ENCODE measurements at regions not wholly inside any gene's neighbourhood (a gene's known extent, or its start where the extent isn't known, plus 50 kb on each side); places are given as distances from the start of the nearest gene placed in this dataset.

DNA sequence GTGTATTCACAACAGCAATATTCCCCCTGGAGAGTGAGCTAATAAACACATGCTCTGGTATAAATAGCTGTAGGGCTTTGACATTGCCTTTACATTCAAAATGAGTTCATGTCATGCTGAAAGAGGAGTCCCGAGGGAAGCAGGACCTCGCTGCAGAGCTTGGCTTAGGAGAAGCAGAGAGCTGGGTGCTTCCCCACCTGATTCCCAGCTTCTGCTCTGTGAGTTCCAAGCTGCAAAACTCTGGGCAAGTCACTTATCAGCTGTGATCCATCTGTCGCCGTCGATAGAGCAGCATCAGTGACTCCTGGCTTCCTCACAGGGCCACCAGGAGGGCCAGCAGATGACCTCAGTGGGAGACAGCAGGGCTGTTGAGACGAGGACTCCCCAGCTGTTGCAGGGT lies 241.8 kb downstream of the ANKRD60 start:
- no peak for DNase-seq (ENCODE audit: extremely low read depth, low read depth)
- TF ChIP-seq, protein P1, sequence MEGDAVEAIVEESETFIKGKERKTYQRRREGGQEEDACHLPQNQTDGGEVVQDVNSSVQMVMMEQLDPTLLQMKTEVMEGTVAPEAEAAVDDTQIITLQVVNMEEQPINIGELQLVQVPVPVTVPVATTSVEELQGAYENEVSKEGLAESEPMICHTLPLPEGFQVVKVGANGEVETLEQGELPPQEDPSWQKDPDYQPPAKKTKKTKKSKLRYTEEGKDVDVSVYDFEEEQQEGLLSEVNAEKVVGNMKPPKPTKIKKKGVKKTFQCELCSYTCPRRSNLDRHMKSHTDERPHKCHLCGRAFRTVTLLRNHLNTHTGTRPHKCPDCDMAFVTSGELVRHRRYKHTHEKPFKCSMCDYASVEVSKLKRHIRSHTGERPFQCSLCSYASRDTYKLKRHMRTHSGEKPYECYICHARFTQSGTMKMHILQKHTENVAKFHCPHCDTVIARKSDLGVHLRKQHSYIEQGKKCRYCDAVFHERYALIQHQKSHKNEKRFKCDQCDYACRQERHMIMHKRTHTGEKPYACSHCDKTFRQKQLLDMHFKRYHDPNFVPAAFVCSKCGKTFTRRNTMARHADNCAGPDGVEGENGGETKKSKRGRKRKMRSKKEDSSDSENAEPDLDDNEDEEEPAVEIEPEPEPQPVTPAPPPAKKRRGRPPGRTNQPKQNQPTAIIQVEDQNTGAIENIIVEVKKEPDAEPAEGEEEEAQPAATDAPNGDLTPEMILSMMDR (IDR thresholded peaks at IDR 0.05; ENCODE audit: low read depth, low read length): no peak

DNA sequence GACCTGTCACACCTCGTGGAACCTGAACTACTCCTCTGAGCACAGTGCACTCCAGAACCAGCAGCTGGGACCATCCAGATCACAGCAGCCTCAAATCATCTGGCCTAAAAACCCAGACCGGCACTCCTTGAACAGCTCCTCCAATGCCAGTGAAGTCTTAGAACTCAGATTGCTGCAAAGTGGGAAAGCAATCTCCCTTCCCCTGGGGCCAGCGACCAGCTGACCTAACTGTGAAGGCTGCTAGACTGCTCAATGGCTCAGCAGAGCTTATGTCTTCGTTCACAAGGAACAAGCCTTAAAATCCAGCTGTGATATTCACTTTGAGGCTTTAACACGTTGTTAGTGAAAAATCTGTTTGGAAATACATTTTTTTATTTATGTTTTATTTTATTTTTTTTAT lies 243.2 kb downstream of the ANKRD60 start:
- TF ChIP-seq, protein P1 (IDR thresholded peaks at IDR 0.05; ENCODE audit: low read depth, low read length): no peak
- DNase-seq (ENCODE audit: extremely low read depth, low read depth): no peak

DNA sequence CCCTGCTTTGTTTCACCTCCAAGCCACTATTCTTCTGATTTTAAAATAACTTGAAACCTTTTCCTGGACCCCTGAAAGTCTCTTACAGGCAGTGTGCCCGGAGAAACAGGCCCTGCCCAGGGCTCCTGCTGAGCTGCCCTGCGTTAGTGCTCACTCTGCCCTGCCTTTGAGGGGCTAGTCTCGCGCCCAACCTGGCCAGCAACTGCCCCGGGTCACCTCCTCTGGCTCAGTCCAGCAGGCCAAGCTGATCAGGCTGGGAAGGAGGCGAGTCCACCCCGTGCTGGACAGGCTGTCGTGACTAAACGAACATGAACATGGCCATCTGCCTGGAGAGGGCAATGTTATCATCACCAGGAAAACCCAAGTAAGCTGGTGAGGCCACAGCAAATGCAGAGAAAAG lies 245.4 kb downstream of the ANKRD60 start:
- TF ChIP-seq, protein P1 (IDR thresholded peaks at IDR 0.05; ENCODE audit: low read depth, low read length): no peak
- DNase-seq (ENCODE audit: extremely low read depth, low read depth): no peak

DNA sequence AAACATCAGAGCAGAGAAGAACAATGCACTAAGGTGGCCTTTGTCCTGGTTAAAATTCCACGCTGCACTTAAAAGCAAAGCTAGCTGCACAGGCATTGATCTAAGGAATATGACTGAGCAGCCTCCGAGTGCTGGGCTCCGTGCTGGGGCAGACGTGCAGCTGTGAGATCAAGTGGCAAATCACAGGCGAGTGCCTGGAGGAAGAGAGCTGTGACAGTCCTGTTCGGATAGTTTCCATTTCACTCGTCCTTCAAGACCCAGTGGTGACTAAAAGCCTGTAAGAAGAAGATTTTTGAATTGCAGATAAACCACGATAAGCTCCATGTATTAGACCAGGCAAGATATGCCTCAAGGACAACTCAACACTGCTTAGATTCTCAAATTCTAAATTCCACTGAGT lies 247.9 kb downstream of the ANKRD60 start:
- DNase-seq (ENCODE audit: extremely low read depth, low read depth): no peak
- TF ChIP-seq, protein P1 (IDR thresholded peaks at IDR 0.05; ENCODE audit: low read depth, low read length): no peak

DNA sequence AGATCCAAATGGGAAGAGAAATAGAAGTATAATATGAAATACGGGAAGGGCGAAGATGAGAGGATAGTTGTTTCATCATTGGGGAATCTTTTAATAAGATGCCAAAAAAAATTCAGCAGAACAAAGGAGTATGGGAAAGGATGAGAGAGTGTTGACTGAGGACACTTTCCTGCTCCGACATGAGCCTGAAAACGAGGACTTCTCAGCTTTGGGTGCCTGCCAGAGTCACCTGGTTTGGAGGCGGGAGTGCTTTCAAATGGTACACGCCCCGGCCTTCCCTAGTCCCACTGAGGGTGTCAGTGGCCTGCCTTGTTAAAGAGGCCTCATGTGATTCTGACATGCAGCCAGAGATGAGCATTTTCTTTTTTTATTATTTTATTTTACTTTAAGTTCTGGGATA lies 250.9 kb downstream of the ANKRD60 start:
- TF ChIP-seq, protein P1 (IDR thresholded peaks at IDR 0.05; ENCODE audit: low read depth, low read length): no peak
- DNase-seq (ENCODE audit: extremely low read depth, low read depth): no peak

DNA sequence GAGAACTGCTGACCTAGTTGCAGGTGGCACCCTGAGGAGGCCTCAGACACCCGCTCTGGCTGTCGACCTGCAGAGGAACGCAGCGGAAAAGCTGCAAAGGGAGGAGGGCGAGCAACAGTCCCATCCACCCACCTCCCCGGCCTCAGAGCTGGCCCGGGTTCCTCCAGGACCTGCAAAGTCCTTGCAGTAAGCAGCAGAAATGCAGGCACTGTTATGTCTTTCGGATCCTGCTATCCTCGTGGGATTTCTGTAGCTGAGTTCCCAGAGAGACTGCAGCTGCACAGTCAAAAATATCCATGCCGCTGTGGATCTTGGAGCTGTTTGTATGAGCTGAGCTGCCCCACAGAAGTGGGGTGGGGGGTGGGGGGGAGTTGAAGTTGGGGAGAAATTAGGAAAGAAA lies 251.3 kb downstream of the ANKRD60 start:
- DNase-seq (ENCODE audit: extremely low read depth, low read depth): no peak
- TF ChIP-seq, protein P1 (IDR thresholded peaks at IDR 0.05; ENCODE audit: low read depth, low read length): no peak

DNA sequence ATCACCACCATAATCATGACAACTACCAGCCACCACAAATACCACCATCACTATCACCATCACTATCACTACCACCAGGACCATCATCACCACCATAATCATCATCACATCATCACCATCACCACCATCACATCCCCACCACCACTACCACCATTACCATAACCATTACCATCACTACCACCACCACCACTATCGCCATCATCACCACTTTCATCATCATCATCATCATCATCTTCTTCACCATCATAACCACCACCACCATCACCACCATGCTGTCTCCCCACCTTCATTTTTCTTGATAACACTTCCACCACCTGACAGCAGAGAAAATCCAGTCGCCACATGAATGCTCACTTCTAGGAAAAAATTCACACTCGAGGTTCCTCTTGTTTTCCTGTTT lies 253.6 kb downstream of the ANKRD60 start:
- TF ChIP-seq, protein P1 (IDR thresholded peaks at IDR 0.05; ENCODE audit: low read depth, low read length): no peak
- no peak for DNase-seq (ENCODE audit: extremely low read depth, low read depth)
